ENCODE measurements at regions not wholly inside any gene's neighbourhood (a gene's known extent, or its start where the extent isn't known, plus 50 kb on each side); places are given as distances from the start of the nearest gene placed in this dataset.
A peak's percentile ranks its signal among the peaks of the same experiment; 100 is the strongest.
"Not testable (repeated sequence)": the region's sequence is repeated elsewhere in the genome, so short reads cannot be mapped to it uniquely, and the experiment has no call there.

DNA sequence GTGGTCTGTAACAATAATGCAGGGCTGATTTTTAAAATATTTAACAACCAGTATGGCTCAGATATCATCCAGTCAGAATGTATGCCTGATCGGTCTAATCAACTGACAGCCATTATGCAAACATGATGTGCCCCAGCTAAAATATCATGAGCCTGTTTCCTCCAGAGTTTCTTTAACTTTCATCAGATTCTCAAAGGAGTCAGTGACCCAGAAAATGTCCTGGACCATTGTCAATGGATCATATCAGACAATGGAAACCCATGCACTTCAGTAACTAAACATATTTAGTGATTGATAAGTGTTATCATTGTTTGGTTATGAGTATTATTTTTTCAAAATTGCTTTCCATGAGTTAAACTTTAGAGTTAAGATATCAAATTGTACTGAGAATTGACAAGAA, 173.5 kb downstream of the LMBRD1 start:
- DNase-seq = no peak

DNA sequence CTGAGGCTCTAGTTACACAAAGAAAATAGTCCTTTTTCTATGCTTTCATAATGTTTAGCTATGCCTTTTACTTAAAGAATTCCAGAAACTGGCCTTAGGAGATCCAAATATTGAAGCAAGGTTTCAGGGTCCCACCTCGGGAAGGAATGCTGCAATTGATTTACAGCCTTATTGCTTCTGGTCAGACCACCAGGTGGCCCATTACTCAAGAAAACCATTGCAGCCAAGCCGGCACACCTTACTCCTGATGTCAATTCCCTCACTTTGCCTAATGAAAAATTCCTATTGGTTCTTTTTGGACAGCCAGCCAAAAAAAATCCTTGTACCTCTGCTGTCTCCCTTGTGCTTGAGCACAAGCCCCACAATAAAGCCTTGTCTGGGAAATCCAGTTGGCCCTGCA, 173.9 kb downstream of the LMBRD1 start:
- no peak for DNase-seq

DNA sequence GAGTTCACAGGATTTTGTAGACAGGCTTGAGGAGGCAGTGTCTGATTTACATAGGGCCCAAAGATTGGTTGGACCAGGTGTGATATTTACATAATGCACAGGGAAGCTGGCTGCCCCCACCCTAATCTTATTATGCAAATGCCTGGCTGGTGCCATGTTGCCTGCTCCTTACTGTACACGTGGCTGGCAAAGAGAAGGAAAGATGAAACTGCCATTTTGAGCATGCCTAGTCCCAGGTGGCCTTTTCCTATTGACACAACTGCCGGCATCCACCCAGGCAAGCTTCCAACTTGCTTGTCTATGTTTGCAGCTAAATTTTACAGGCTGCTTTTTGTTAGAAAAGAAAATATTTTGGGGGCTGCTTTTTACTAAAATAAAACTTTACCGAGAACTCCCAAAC, 174.6 kb downstream of the LMBRD1 start:
- DNase-seq = peak; percentile 37

DNA sequence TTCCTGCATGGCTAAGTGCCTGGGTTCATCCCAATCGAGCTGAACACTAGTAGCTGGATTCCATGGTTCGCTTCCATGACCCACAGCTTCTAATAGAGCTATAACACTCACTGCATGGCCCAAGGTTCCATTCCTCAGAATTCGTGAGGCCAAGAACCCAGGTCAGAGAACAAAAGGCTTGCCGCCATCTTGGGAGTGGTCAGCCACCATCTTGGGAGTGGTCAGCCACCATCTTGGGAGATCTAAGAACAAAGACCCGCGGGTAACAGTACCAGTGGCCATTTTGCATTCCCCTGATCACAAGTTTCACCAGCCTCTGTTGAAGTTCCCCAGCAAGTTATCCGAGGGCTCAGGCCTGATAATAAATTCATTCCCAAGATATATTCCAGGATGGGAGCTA, 179.6 kb downstream of the LMBRD1 start:
- no peak for DNase-seq

DNA sequence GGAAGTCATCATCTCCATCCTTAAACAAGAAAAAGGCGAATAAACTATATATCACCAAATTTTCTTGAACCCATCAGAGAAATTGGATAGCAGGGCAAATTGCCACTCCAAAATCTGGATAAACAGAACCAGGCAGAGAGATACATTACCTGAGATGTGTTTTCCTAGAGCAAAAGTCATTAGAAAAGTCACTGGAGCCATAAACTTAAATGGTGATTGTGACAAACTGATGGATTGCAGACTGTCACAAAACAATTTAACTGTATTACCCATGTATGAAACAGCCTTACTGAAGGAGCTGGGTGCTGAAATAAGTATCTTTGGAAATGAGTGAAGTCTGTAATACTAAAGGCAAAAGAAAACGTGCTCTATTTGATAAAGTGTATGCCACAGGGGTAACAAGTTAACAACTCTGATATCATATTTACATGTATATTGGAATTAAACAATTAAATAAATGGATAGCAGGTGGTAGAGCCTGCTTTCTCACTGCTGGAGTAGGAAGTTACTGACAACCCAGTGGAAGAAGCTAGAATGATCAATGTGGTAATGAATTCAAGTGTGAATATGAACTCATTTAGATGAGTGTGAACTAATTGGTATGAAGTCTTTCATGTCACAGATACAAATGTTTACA, 186.9 kb downstream of the LMBRD1 start:
- no peak for DNase-seq

DNA sequence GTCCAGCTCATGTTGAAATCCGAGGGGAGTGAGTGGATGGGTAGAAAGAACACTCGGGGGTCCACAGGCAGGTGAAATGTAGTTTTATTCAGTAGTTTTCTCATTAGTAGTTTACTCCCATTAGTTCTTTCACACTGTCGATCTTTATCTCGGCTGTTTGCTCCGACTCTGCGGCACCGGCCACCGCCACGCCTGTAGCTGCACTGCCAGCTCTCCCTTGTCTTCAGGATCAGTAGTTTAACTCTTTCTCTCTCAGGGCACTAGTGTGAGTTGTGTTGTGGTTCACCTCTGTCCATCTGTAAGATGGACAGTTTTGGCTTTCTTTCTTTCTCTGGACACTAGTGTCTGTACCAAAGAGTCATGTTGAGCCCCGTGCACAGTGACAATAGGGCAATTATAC, 195.7 kb downstream of the LMBRD1 start:
- DNase-seq = no peak

DNA sequence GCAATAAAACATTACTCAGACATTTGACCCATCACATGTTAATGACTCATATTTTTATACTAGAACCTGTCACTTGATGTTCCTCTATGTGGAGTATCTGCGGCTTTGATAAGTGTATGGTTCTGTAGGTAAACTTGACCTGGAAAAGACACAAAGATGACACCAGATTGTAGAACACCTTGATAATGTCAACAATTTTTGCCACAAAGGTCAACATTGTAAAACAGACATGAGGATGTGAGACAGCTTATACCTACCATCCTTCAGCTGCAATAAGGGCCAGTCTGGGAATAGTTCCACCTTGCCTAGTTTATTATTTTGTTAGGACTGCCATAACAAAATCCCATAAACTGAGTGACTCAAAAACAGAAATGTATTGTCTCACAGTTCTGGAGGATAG, 202.4 kb downstream of the LMBRD1 start:
- DNase-seq = no peak

DNA sequence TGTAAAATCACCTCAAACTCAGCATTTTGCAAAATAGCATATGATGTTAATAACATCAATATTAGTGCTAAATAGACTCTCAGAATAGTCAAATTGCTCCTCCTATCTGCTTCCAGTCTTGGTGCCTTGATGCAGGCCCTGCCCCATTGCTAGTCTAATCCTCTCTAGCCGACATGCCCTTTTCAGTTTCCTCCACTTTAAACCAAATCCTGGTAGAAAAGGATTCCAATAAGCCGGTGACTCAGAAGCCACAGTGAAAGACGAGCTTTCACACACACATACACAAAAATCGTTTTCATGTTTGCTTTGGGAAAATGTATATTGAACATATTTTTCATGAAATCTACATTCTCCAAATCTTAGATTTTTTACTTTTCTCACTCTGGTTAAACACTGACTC, 203.1 kb downstream of the LMBRD1 start:
- no peak for DNase-seq

DNA sequence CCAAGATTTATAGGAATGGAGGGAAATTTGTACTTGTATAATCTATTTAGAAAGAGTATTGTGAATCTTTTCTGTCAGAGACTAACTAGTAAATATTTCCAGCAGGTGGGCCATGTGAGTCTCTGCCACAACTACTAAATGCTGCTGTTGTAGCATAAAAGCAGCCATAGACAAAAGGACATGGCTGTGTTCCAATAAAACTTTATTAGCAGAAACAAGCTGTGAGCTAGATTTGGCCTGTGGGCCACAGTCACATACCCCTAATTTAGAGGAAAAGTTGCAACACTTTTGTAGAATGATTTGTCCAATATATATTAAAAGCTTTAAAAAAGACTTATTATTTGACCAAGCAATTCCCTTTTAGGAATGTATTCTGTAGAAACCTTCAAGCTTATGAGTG, 207.2 kb downstream of the LMBRD1 start:
- no peak for DNase-seq

DNA sequence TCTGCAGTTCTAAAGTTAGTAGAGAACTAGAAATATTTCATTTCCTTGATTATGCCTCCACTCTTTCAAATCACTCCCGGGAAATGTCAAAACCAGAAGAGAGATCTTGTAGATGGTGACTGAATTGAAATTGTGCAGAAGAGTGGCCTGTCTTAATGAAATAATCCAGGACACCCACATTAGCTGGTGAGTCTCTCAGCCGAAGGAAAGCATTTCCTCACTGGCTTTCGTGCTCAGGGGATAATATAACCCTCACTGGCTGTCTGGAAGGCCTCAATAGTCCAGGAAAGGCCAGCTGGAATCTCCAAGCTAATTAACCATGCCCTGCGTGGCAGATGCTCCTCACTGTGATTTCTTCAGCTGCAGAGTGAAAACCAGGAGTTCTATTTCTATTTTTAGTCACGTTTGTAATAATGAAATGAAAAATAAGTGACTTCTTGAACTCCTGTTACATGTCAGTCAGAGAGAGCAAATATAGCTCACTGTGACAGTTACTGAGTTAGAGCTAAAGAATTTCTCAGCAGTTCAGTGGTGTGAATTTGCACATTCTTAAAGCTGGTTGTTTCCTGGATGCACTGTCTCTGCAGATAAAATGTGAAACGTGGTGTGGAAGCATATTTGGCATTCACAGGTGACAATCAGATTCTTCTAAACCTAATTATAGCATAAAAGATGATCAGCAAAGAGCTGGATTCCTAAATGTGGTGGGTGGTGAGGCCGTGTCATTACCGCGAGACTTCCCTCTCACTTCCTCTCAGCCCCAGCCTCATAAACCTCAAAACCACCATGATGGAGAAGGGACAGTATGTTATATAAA, 211.7 kb downstream of the LMBRD1 start:
- DNase-seq = no peak

DNA sequence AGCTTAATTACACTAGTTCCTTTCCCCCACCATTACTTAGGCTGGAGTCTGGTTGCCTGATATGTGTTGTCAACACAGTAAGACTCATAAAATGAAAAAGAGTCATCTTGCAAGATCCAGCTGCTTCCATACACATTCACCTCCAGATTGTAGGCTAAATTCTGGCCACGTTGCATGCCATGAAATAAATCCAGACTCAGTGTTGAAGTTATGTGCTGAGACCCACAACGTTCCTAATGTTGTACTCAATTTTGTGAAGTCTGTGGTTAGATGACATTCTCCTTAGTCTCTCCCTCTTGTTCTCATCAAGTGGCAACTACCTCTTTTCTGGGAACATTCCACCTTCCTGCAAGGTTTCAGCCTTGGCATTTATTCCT, 212.3 kb downstream of the LMBRD1 start:
- no peak for DNase-seq

DNA sequence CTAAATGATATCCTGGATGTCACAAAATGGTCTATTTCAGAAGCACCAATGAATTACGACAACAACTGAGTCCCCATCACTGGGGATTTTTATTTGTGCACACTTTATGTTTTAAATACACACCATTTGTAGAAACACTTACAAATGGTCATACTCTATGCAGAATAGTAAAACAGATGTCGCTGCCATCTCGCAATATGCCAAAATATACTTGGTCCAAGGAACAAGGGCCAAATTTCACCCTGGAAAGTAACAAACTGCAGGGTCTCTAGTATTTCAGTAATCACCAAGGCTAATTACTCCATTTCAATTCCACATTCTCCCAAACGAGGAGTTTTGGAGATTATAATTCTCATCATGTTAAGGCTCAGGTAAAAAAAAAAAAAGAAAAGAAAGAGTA, 215.2 kb downstream of the LMBRD1 start:
- DNase-seq = no peak

DNA sequence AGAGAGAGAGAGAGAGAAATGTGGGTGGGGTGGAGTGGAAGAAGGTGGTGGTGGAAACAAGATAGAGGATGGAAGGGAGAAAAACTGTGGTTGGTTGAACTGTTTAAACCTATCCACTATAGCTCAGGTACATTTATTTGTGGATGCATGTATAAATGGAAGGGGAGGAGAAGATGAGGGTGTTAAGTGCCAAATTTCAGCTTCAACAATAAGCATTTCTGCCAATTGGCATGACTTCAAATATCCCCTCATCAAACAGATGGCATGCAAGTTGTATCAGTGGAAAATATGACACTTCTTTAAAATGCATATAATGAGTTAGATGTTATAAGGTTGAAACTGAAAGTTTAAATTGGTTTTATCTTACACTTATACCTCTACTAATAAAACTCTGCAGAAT, 216.1 kb downstream of the LMBRD1 start:
- no peak for DNase-seq

DNA sequence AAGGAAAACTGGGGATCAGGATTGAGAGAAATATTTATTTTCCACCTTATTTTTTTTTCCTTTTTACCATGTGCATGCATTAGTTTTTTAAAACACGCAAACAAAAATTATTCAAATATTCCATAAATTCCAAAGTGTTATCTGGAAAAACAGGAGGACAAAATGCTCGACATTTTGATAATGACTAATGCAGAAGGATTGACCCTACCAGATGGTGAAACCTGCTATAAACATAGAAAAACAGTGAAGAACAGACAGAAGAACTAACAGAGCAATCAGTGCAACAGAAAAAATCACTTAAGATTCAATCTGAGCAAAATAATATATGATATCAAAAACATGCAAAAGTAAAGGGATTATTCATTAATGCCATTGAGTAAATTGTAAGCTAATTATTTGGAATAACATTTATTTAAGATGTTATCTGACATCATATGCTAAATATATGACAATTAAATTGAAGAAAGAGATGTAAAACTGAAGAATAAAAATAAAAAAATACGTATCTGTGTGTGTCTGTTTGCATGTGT, 218.4 kb downstream of the LMBRD1 start:
- DNase-seq = no peak

DNA sequence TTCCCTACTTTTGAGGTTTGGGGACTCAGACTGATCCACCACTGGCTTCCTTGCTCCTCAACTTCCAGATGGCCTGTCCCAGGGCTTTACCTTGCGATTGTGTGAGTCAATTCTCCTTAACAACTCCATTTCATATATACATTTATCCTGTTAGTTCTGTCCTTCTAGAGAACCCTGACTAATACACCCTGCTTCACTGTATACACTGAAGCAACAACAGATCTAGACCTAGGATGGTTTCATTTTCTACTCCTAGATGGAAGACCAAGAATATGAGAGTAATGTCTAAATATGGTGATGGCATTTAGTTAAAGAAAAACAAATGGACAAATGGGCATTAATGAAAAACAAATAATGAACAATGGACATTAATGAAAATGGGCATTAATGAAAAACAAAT, 225.6 kb downstream of the LMBRD1 start:
- no peak for DNase-seq

DNA sequence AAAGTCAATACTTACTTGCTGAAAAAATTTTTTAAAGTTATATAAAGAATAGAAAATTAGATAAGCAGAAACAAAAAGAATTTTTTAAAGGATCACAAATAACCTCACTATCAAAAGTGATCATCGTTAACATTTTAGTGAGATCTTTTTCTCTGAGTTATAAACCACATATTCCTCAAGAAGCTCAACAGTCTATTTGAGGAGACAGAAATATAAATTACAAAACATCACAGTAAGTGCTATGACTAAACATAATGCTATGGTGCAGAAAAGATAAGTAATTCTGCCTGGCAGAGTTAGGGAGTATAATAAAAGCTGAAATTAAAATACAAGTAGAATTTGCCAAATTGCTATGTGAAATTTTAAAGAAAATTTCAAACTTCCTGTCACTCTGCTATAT, 226.7 kb downstream of the LMBRD1 start:
- DNase-seq = no peak

DNA sequence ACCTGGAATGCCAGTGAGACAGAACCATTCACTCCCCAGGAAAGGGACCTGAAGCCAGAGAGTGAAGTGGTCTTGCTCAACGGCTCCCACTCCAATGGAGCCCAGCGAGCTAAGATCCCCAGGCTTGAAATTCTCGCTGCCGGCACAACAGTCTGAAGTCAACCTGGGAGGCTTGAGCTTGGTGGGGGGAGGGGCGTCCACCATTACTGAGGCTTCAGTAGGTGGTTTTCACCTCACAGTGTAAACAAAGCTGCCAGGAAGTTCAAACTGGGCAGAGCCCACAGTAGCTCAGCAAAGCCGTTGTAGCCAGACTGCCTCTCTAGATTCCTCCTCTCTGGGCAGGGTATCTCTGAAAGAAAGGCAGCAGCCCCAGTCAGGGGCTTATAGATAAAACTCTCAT, 236.2 kb downstream of the LMBRD1 start:
- not testable (repeated sequence) for DNase-seq

DNA sequence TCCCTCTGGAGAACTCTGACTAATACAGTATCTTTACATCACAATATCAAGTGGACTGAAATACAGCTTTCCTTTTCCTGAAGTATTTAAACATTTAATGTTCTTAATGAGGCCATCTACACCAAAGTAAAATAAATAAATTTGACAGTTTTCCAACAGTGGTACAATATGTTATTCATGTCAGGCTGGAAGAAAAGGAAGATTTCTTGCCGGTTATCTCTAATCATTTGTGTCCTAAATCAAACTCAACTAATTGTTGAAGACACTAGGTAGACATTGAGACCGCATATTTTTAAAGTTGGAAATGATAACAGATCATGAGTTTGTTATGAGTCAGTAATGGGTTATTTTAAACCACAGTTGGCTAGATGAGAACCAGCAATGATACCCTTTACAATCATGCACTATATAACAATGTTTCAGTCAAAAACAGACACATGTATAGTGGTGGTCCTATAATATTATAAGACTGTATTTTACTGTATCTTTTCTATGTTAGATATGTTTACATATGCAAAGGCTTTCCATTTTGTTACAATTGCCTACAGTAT, 241.6 kb downstream of the LMBRD1 start:
- DNase-seq = no peak

DNA sequence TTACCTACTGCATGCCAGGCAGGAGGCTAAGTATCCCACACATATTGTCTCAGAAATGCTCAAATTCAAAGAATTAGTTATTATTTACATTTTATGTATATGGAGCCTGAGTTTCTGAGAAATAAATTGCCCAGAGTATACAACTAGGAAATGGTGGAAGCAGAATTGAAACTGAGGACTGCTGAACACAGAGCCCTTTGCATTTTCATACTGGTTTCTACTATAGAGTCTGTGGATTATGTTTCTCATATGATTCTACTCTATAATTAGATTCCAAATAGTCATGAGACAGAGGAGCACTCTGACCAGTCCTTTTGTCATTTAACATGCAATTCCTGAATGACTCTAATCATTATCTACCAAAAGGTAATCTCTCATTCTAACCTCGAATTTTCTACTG, 254.3 kb downstream of the LMBRD1 start:
- DNase-seq = no peak

DNA sequence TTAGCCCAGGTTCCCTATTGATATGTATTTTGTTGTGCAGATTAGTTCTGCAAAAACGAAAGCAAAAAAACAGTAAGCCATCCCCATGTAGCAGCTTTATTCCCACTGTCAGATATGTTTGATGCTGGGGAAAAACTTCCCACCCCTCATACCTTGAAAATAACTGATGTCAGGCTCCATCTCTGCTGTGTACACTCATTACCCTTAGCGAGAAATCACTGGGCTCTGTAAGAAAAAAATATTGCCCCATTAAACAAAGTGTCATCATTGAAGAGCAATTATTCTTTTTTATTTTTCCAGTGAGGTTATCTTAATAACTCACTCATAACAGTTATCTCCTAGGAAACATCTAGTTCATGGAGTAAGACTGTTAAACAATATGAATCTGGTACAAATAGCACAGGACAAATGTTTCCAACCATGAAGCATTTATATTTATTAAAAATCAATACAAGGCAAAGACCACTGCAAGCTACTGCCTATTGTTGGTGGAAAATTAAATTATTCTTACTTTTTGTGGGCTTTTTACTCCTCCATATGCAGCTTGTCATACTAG, 268.8 kb downstream of the LMBRD1 start:
- DNase-seq = no peak

DNA sequence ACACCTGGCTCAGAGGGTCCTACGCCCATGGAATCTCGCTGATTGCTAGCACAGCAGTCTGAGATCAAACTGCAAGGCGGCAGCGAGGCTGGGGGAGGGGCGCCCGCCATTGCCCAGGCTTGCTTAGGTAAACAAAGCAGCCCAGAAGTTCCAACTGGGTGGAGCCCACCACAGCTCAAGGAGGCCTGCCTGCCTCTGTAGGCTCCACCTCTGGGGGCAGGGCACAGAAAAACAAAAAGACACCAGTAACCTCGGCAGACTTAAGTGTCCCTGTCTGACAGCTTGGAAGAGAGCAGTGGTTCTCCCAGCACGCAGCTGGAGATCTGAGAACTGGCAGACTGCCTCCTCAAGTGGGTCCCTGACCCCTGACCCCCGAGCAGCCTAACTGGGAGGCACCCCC, 281.3 kb downstream of the LMBRD1 start:
- DNase-seq = peak; percentile 17

DNA sequence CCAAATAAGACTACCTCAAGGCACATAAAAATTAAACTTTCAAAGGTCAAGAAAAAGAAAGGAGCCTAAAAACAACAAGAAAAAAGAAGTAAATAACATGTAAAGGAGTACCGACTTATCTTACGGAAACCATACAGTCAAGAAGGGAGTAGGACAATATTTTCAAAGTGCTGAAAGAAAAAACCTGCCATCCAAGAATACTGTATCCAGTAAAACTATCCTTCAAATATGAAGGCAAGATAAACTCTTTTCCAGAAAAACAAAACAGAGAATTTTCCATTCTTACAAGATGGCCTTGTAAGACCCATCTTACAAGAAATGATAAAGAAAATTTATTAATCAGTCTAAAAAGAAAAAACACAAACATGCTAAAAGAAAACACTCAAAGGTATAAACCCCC, 302.2 kb downstream of the LMBRD1 start:
- DNase-seq = no peak

DNA sequence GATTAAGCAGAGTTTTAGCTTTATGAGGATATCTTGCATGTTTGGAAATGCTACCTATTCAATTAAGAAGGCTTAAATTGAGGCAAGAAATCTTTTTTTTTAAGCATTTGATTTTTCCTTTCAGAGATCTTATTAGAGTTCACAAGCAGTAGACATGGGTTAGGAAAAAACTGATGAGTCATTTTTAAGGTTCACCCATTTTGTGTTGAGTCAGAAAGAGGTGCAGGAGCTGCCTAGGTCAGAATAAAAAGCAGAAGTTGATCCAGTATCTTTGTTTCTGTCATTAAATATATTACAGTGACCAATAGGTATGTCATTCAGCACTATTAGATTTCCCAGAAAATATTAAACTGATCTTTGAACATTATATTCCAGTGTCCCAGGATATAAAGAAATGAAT, 306.8 kb downstream of the LMBRD1 start:
- no peak for DNase-seq

DNA sequence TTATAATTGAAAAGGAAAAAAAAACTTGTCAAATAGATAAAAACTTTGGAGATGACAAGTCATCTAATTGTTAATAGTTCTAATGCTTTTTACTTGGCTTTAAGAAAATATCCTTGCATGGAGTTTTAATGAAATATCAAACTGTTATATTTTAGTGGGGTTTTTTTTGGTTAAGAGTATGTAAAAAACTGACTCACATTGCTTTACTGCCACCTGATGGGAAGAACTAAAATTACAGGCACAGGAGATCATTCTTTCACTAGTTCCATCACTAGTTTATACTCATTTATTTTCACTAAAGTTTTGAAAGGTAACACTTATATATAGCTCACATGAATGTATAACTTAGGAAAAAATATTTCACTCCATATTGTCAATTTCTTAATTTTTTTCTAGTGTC, 309.1 kb downstream of the LMBRD1 start:
- no peak for DNase-seq
